ENCODE measurements at regions not wholly inside any gene's neighbourhood (a gene's known extent, or its start where the extent isn't known, plus 50 kb on each side); places are given as distances from the start of the nearest gene placed in this dataset.
A peak's percentile ranks its signal among the peaks of the same experiment; 100 is the strongest.

GRCh38 chr5:4540375-4541173 lies 599.6 kb upstream of the ADAMTS16 start:
- DNase-seq: no peak

GRCh38 chr5:4541334-4541733 lies 598.8 kb upstream of the ADAMTS16 start:
- no peak for DNase-seq

- no peak for DNase-seq
Measured at GRCh38 chr5:4542145-4542778, 597.9 kb upstream of the ADAMTS16 start.

GRCh38 chr5:4544049-4544670 lies 596.0 kb upstream of the ADAMTS16 start:
- DNase-seq: no peak

- DNase-seq: no peak
Measured at GRCh38 chr5:4547547-4547946, 592.6 kb upstream of the ADAMTS16 start.

DNA sequence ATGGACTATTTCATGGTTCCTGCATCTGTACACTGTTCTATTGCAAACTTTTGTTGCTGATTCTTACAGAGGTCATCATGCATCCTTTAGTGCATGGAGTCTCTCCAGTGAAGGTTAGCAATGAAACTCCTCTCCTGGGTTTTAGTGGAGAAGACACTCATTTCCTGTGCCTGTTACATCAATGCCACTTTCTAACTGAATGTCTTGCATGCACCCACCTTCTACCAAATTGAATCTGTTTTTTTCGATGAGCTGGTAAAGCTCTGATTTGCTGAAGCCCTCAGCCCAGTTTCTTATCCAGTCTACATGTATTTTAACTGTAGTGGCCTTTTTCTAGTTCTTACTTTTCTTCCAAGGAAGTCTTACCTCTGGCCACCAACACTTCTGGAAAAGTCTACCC lies 591.8 kb upstream of the ADAMTS16 start:
- no peak for DNase-seq

- no peak for DNase-seq
Measured at GRCh38 chr5:4549351-4549750, 590.8 kb upstream of the ADAMTS16 start.

GRCh38 chr5:4551034-4551433 lies 589.1 kb upstream of the ADAMTS16 start:
- no peak for DNase-seq

- no peak for DNase-seq
Measured at GRCh38 chr5:4553130-4553529, 587.0 kb upstream of the ADAMTS16 start.

DNA sequence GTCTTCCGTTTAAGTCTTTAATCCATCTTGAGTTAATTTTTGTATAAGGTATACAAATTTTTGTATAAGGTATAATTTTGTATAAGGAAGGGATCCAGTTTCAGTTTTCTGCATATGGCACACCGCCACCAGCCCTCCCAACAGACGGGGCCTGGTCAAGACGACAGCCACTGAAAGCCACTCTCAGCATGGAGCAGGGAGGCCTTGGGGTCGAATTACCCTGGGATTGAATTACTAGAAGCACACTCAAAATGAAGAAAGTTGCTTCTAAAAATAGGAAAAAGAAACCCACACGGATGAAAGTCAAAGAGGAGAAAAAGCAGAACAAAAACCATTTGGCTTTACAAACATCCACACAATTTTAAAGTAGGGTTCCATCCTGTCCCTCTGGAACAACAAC lies 586.2 kb upstream of the ADAMTS16 start:
- no peak for DNase-seq

- DNase-seq: no peak
Measured at GRCh38 chr5:4555725-4556285, 584.3 kb upstream of the ADAMTS16 start.

GRCh38 chr5:4561403-4561802 lies 578.7 kb upstream of the ADAMTS16 start:
- no peak for DNase-seq

- peak; percentile 53 for DNase-seq
Measured at GRCh38 chr5:4563400-4563799, 576.7 kb upstream of the ADAMTS16 start.

- DNase-seq: no peak
Measured at GRCh38 chr5:4570047-4570995, 569.8 kb upstream of the ADAMTS16 start.

- DNase-seq: no peak
Measured at GRCh38 chr5:4571248-4571948, 568.7 kb upstream of the ADAMTS16 start.

DNA sequence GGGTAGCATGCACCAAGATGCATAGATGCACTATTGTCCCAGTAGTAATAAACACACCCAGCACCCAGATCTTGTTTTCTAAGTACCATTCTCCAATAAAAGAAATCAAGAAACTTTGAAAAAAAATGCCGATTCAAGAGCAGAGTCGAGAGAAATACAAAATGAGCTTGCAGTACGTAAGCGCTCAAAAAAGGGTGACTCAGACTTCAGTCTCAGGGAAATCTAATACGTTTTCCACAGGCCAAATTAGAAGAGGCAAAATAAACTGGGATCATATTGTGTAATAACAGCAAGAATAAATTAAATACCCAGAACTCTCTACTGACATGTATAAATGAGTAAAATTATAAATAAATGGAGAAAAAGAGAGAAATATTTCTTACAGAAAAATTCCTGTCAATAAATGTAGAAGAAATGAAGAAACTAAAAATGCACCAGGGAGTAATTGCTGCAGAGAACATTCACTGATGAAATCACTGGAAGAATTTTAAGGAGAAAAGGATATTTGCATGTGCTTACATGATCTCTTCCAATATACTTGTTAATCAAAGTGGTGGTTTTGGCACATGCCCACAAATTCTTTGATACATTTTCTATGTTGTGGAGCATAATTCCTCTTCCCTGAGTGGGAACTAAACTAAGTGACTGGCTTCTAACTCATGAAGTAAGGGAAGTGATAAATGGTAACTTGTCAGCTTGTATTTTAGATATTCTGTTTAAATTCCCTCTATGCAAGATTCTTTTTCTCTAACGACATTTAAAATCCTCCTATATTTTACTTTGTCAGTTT lies 567.6 kb upstream of the ADAMTS16 start:
- no peak for DNase-seq

- DNase-seq: no peak
Measured at GRCh38 chr5:4575608-4576007, 564.5 kb upstream of the ADAMTS16 start.

DNA sequence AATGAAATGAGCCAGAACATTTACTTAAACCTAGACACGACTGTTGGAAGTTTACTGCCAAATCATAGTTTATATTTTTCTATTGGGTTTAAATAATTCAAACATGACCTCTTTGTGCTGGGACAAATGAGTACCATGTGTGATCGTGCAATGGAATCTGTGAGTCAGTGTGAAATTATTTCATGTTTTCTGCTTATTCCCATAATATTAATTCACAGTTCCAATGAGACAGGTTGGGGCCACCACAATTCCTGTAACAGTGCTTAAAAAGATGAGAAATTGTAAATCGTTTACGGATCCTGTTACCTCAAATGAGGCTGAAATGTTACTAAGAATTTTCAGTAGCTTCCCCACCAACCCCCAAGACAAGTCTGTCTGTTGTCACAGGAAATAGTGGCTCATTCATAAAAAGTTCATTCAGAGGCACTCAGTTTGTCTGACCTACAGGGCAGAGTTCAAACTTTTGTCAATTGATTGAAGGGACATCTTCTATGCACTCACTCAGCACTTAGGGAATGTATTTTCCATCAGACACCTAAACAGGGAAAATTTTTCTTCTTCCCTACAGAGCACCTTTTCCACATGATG lies 563.9 kb upstream of the ADAMTS16 start:
- DNase-seq: no peak

GRCh38 chr5:4576908-4577307 lies 563.2 kb upstream of the ADAMTS16 start:
- no peak for DNase-seq

DNA sequence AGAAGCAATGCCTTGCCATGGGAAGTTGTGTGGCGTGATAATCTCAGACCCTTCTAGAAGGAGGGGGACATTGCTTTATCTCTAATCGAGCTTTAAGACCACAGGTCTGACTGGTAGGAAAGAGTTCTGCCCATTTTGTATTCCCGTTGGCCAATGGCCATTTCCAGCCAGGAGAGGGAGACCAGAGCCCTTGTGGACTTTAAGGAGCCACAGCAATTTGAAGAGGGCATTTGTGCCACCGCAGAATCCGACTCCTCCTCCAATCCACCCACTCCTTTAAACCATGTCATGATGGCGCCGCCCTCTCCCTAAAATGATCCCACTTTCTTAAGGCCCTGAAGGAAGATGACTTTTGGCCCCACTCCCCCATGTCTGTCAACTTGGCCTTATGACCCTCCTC lies 560.5 kb upstream of the ADAMTS16 start:
- DNase-seq: peak; percentile 1

- DNase-seq: no peak
Measured at GRCh38 chr5:4580772-4581171, 559.4 kb upstream of the ADAMTS16 start.

All from NCI-H82 (cell line).